DOHH2 (cell line): ENCODE measurements at regions not wholly inside any gene's neighbourhood (a gene's known extent, or its start where the extent isn't known, plus 50 kb on each side); places are given as distances from the start of the nearest gene placed in this dataset.

Source experiments
- EZH2phosphoT487 ChIP-seq: fragments of 200-600 bp; sonication (generic); IDR thresholded peaks from 2 replicates; pipeline ENCODE4 v1.6.1; 2017; ENCODE audit warnings: borderline replicate concordance, mild to moderate bottlenecking, antibody characterized with exemption, low read length, moderate library complexity, mixed read lengths
- TF ChIP-seq, protein P1 (sequence below): fragments of 200-600 bp; sonication (generic); IDR thresholded peaks from one replicate; pipeline ENCODE4 v1.5.1; 2014; ENCODE audit warnings: antibody characterized with exemption, mild to moderate bottlenecking, low read depth, low read length; ENCODE audit not compliant: poor library complexity, severe bottlenecking

GRCh38 chr20:10909803-10910202 is 236.0 kb upstream of the JAG1 start:
- TF ChIP-seq, protein P1, sequence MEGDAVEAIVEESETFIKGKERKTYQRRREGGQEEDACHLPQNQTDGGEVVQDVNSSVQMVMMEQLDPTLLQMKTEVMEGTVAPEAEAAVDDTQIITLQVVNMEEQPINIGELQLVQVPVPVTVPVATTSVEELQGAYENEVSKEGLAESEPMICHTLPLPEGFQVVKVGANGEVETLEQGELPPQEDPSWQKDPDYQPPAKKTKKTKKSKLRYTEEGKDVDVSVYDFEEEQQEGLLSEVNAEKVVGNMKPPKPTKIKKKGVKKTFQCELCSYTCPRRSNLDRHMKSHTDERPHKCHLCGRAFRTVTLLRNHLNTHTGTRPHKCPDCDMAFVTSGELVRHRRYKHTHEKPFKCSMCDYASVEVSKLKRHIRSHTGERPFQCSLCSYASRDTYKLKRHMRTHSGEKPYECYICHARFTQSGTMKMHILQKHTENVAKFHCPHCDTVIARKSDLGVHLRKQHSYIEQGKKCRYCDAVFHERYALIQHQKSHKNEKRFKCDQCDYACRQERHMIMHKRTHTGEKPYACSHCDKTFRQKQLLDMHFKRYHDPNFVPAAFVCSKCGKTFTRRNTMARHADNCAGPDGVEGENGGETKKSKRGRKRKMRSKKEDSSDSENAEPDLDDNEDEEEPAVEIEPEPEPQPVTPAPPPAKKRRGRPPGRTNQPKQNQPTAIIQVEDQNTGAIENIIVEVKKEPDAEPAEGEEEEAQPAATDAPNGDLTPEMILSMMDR: no peak
- TF ChIP-seq EZH2phosphoT487: no peak
